ENCODE measurements at regions not wholly inside any gene's neighbourhood (a gene's known extent, or its start where the extent isn't known, plus 50 kb on each side); places are given as distances from the start of the nearest gene placed in this dataset.

DNA sequence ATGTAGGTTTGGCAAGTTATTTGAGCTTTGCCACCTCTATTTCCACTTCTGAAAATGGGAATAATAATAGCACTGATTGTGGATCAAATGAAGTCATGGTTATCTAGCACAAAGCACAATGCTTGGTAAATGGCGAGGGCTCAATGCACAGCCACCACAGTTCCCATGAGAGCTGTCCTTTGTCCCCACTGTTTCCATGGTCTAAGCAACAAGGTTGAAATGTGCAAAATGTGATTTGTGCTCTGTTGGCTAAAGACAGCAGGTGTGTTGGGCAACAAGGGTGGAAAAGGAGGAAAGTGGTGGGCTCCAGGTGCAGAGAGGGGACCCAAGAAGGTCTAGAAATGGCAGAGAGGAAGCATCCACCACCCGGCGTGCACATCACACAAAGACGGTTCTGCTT, 200.5 kb downstream of the TRIM29 start:
- H3K36me3 ChIP-seq: no peaks in the 10 kb centered on the region
- ATAC-seq (no peak), DNase-seq (no peak)
- no peak overlapping the region for H3K27ac ChIP-seq
- no peak overlapping the region for H3K4me3 ChIP-seq
- 84 to 89% (median 86%) methylated on average over 4 of the region's 4 CpGs for WGBS, 4 donors
- intact Hi-C loops (cut with DNase I): no loop called here
- H3K27me3 ChIP-seq: peaks cover 0 to 5% (median 0%) of the 10 kb centered on the region in 9 donors
- peaks cover 0 to 10% (median 1%) of the 10 kb centered on the region in 12 donors for H3K4me1 ChIP-seq
- H3K9me3 ChIP-seq: no peaks in the 10 kb centered on the region
- TF ChIP-seq, protein P1, sequence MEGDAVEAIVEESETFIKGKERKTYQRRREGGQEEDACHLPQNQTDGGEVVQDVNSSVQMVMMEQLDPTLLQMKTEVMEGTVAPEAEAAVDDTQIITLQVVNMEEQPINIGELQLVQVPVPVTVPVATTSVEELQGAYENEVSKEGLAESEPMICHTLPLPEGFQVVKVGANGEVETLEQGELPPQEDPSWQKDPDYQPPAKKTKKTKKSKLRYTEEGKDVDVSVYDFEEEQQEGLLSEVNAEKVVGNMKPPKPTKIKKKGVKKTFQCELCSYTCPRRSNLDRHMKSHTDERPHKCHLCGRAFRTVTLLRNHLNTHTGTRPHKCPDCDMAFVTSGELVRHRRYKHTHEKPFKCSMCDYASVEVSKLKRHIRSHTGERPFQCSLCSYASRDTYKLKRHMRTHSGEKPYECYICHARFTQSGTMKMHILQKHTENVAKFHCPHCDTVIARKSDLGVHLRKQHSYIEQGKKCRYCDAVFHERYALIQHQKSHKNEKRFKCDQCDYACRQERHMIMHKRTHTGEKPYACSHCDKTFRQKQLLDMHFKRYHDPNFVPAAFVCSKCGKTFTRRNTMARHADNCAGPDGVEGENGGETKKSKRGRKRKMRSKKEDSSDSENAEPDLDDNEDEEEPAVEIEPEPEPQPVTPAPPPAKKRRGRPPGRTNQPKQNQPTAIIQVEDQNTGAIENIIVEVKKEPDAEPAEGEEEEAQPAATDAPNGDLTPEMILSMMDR (IDR thresholded peaks at IDR 0.05): no peak
- TF ChIP-seq POLR2A (IDR thresholded peaks at IDR 0.05): no peak

DNA sequence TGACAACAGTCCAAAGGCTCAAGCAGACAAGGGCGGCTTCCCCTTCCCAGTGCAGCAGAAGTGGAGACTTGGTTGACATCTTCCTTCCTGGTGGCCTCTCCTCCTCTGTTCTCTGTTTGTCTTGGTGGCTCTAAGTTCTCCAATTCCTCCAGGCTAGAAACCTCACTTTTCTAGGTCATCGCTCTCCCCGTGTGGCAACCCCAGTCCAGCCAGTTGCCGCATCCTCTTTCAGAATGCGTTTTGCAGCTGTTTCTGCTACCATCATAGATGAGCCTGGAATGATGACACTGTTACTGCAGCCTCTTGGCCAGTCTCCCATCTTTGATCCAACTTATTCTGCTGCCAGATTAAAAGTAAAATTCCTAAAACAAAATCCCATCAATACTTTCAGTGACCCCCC, 201.5 kb downstream of the TRIM29 start:
- DNase-seq (no peak), ATAC-seq (no peak)
- Histone ChIP-seq H3K9me3 (no peaks in the 10 kb centered on the region), H3K4me3 (no peak overlapping the region), H3K4me1 (peaks cover 0 to 10% (median 1%) of the 10 kb centered on the region in 12 donors), H3K27me3 (peaks cover 0 to 5% (median 0%) of the 10 kb centered on the region in 9 donors), H3K27ac (no peak overlapping the region), H3K36me3 (no peaks in the 10 kb centered on the region)
- 69 to 82% (median 73%) methylated on average over 5 of the region's 5 CpGs for WGBS, 4 donors
- intact Hi-C loops (cut with DNase I): no loop called here
- TF ChIP-seq, protein P1 (IDR thresholded peaks at IDR 0.05): no peak
- TF ChIP-seq POLR2A (IDR thresholded peaks at IDR 0.05): no peak

DNA sequence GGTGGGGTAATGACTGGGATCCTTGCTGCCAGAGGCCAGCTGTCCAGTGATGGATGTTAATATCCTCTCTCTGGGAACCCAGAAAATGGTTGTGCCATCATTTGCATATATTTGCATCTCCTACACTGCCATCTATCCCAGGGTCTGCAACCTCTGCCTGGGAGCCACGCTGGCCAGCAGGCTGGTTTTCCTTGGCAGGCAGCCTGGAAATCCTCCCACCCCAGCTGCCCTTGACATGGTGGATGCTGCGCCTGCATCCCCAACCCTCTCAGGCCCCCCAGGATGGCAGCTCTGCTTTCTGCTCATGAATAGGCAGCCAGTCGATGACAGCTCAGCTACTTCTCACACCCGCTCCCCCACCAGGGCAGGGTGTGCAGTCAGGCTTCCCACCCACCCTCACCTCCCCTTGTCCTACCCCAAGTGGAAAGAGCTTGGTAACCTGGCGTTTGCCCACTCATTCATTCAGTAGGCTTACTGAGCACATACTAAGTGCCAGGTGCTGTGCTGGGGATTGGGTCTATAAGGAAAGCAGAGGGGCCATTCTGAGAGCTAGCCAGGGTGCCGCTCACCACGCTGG, 202.5 kb downstream of the TRIM29 start:
- Histone ChIP-seq H3K4me1 (peaks cover 0 to 3% (median 0%) of the 10 kb centered on the region in 12 donors), H3K27ac (no peak overlapping the region), H3K9me3 (no peaks in the 10 kb centered on the region), H3K4me3 (no peak overlapping the region), H3K36me3 (no peaks in the 10 kb centered on the region), H3K27me3 (peaks cover 0 to 5% (median 0%) of the 10 kb centered on the region in 9 donors)
- WGBS, 4 donors: 65 to 76% (median 71%) methylated on average over 6 to 7 of the region's 7 CpGs
- TF ChIP-seq, protein P1 (IDR thresholded peaks at IDR 0.05): no peak
- no peak for TF ChIP-seq POLR2A (IDR thresholded peaks at IDR 0.05)
- ATAC-seq (no peak), DNase-seq (no peak)
- intact Hi-C loops (cut with DNase I): no loop called here

DNA sequence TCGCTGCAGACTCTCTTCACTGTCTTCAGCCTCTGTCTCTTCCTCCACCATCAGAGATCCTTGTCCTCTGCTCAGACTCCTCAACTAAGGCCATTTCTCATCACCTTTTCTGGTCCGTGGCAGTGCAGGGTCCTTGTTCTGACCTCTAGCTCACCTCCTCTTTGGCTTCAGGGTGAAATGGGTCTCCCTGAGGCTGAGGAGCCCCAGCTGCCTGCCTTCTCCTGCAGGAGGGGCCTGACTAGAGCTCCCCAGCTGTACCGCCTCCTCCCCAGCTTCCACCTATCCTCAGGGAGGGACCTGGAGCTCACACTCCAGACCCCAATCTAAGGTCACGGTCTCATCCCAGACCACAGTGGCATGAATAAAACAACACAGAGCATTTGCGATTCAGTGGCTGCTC, 203.0 kb downstream of the TRIM29 start:
- 69 to 91% (median 76%) methylated on average over 3 to 5 of the region's 5 CpGs for WGBS, 4 donors
- intact Hi-C loops (cut with DNase I): no loop called here
- Histone ChIP-seq H3K9me3 (no peaks in the 10 kb centered on the region), H3K4me3 (no peak overlapping the region), H3K27me3 (peaks cover 0 to 11% (median 0%) of the 10 kb centered on the region in 9 donors), H3K27ac (no peak overlapping the region), H3K36me3 (no peaks in the 10 kb centered on the region), H3K4me1 (no peaks in the 10 kb centered on the region)
- ATAC-seq: no peak
- DNase-seq: no peak
- TF ChIP-seq, protein P1 (IDR thresholded peaks at IDR 0.05): no peak
- TF ChIP-seq POLR2A (IDR thresholded peaks at IDR 0.05): no peak
